ENCODE measurements at regions not wholly inside any gene's neighbourhood (a gene's known extent, or its start where the extent isn't known, plus 50 kb on each side); places are given as distances from the start of the nearest gene placed in this dataset.

DNA sequence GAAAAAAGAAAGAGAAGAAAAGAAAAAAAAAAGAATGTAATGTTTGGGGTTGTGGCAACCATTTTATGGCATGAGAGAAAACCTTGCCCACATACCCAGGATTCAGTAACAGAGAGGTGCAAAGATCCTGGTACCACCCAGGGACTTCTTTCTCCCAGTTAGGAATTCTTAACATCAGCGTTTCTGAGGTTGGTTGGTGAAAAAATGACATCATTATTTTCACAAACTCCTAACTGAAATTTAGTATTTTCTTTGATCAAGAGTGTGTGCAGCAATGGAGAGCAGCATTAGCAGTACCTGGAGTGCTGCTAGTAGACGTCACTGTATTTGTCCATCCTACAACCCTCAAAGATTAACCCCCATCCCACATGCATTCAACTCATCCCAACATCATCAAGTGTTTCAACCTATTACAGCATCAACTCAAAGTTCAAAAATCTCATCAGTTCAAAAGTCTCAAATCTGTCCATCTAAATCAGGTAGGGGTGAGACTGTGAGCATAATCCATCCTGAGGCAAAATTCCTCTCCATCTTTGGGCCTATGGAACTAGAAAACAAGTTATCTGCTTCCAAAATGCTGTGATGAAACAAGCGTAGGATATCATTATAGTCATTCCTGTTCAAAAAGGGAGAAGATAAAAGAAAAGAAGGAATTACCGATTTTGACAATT lies 60.1 kb upstream of the MSX2 start:
- no peak for DNase-seq (ENCODE audit: extremely low read depth, low read depth, low spot score)

DNA sequence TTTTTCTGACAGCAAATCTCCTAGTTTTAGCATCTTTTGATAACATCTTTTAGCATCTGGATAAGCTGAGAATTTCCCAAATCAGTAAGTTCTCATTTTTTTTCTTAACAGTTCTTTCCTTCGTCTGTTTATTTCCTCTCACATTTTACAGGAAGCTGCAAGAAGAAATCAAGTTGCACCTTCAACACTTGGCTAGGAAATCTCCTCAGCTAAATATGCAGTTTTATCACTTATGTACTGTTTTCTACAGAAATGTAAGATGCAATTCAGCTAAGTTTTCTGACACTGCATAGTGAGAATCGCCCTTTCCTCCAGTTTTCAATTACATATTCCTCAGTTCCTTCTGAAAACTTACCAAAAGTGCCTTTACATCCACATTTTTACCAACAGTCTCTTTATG lies 59.0 kb upstream of the MSX2 start:
- no peak for DNase-seq (ENCODE audit: extremely low read depth, low read depth, low spot score)

DNA sequence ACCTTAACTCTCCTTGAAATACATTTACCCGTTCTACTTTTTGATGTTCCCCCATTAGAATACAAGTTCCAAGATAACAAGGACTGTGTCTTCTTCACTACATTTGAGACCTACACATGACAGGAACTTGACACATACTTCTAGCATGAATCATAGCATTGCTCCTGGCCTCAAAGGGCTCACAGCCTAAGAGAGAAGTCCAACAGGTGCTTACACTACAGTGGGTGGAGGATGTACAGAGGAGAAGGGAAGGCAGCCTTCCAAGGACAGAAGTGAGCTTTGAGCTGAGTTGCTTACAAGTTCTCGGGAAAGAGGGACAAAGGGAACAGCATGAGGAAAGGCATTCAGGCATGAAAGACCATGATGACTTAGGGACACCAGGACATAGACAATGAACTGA lies 56.9 kb upstream of the MSX2 start:
- DNase-seq (ENCODE audit: extremely low read depth, low read depth, low spot score): no peak

DNA sequence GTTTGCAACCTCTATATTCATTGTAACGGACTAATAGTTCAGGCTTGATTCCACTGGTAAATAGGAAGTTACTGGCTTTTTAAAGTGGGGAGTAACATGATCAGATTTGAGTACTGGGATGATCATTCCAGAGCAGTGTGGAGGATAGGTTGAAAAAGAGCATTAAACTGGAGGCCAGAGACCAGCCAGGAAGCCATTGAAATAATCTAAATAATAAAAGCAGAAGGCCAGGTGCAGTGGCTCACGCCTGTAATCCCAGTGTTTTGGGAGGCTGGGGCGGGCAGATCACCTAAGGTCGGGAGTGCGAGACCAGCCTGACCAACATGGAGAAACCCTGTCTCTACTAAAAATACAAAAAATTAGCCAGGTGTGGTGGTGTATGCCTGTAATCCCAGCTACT lies 56.0 kb upstream of the MSX2 start:
- DNase-seq (ENCODE audit: extremely low read depth, low read depth, low spot score): no peak
